ENCODE measurements at regions not wholly inside any gene's neighbourhood (a gene's known extent, or its start where the extent isn't known, plus 50 kb on each side); places are given as distances from the start of the nearest gene placed in this dataset.

- DNase-seq = no peak
These were observed 263.1 kb upstream of the HTR2A start for GRCh38 chr13:47159853-47160550.

GRCh38 chr13:47158593-47158992 is 261.7 kb upstream of the HTR2A start:
- no peak for DNase-seq

GRCh38 chr13:47148543-47148942 is 251.7 kb upstream of the HTR2A start:
- DNase-seq = no peak

GRCh38 chr13:47147812-47148119 is 250.9 kb upstream of the HTR2A start:
- no peak for DNase-seq

- no peak for DNase-seq
These were observed 250.3 kb upstream of the HTR2A start for GRCh38 chr13:47146991-47147811.

DNA sequence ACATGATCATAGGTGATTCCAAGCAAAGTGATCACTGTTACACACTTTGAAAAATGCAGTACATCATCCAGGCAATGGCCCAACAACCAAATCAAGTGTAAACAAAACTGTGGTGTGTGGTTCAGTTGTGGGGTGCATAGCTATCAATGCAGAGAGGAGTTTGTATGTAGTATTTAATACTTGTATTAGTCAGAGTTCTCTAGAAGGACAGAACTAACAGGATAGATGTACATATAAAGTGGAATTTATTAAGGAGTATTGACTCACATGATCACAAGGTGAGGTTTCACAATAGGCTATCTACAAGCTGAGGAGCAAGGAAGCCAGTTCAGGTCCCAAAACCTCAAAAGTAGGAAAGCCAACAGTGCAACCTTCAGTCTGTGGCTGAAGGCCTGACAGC is 249.3 kb upstream of the HTR2A start:
- DNase-seq = no peak

GRCh38 chr13:47144782-47145181 is 247.9 kb upstream of the HTR2A start:
- DNase-seq = no peak

GRCh38 chr13:47142105-47142504 is 245.3 kb upstream of the HTR2A start:
- DNase-seq = no peak

- DNase-seq = no peak
These were observed 242.7 kb upstream of the HTR2A start for GRCh38 chr13:47139519-47139918.

- no peak for DNase-seq
These were observed 239.7 kb upstream of the HTR2A start for GRCh38 chr13:47136504-47136941.

DNA sequence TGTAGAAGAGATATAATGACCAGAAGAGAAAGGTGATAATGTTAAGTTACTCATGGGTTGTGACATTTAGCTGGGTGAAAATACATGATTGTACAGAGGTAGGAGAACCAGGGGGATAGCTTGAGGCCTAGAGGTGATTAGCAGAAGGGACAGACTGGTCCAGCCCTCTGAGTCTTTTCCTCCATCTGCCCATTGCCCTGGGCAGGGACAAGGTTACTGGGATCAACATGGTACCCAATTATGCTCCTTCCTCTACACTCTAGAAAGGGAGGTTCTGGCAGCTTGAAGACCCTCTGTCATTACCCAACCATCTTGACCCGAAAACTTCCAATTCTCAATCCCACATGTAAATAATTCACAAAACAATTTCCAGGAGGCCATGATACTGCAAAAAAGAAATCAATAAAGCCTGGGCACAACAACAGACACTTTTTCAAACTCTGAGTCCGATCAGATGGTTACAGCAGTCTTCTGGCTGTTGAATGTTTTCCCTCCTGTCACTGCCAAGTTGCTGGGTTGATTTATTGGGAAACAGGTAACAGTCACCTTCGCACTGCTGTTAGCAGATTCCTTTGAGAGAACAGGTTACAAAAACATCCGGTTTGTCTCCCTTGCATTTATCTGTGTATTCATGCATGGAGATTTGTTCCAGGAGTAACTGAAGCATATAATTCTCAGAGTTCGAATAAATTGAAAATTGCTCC is 239.1 kb upstream of the HTR2A start:
- DNase-seq = no peak

DNA sequence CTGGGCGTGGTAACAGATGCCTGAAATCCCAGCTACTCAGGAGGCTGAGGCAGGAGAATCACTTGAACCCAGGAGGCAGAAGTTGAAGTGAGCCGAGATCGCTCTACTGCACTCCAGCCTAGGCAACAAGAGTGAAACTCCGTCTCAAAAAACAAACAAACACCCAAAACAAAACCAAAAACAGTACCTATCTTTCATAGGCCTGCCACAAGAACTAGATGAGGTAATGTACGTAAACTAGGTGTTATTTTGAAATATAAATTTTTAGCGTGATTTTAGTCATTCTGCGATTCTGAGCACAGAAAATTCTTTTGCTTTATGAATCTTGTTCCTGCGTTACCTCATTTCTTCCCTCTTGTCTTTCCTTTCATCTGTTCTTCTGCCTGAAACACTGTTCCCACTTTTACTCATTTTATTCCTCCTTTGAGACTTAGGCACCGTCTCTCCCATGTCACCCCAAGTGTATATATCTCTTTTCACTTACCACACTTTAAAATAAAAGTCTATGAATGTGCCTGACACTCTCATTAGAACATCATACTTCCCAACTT is 238.2 kb upstream of the HTR2A start:
- DNase-seq = no peak

GRCh38 chr13:47133011-47133445 is 236.2 kb upstream of the HTR2A start:
- no peak for DNase-seq

DNA sequence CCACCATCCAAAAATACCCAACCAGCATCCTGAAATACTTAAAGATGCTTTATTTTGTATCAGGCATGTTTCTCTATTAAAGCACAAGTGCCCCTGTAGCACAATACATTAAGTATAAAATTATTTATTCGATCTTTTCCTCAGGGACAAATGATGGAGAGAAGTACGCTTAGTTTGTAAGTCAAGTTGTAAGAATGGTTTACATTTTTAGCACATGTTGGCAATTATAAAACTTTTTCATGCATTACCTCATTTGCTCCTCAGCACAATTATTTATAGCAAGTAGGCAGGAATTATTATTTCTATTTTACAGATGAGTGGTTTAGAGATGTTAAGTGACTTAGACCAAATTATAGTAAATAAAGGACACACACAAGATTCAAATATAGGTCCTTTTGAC is 232.6 kb upstream of the HTR2A start:
- no peak for DNase-seq

- DNase-seq = no peak
These were observed 229.6 kb upstream of the HTR2A start for GRCh38 chr13:47126432-47126831.

DNA sequence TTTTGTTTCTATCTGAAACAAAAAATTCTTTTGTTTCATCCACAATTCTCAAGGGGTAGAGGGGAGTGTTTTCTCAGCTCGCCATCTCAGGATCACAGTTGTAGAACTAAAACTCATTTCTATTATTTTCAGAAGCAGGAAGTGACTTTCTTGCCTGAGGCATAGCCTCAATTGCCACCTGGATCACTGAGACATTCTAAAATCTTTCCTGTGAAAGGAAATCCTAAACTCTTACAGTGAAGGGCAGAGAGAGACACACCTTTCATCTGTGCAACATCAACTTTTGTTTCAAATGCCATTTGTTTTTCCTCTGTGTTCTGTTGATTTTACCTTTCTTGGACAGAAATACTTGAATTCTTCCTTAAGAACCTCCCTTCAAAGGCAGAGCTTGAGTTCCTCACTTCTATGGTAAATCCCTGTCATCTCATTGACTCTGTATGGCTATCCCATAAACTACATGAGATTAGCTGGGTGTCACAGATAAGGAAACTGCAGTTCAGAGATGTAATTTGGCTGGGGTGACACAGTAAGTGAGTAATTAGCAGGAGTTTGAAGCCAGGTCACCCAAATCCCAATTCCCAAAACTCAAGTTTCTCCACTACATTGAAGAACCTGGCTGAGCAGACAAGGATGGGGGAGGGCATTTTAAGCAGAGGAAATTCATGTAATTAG is 224.4 kb upstream of the HTR2A start:
- no peak for DNase-seq

GRCh38 chr13:47120282-47120681 is 223.4 kb upstream of the HTR2A start:
- DNase-seq = no peak

DNA sequence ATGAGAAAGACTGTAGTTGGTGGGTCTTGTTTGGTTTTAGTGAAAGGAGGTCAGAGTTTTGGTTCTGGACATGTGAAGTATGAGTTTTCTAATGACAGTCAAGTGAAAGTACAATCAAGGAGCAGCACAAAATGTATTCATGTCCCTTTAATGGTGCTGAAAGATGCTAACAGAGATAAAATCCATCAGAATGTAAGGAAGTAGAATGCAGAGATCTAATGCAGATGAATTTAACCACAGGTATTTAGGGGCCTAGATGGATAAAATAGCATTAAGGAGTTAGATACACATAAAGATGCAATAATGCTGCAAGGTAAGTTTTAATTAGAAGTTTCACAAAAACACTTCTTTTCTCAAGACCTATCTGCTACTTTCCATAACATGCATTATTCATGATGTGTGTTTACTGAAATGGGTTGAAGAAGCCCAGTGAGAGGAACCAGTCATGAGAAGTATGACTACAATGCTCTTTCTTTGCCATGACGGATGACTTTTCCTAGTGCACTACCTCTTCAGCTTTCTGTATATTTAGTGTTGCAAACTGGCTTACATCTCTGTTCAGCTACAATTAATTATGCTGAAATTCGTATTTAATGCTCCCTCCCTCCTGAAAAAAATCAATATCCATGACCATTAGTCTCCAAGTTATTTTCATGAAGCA is 222.9 kb upstream of the HTR2A start:
- no peak for DNase-seq

GRCh38 chr13:47117268-47117667 is 220.4 kb upstream of the HTR2A start:
- DNase-seq = peak in 2 of 3 donors; percentile 5 to 11

GRCh38 chr13:47114030-47114429 is 217.2 kb upstream of the HTR2A start:
- peak in 1 of 3 donors; percentile 6 for DNase-seq

GRCh38 chr13:47112903-47113299 is 216.0 kb upstream of the HTR2A start:
- DNase-seq = no peak

GRCh38 chr13:47112205-47112902 is 215.5 kb upstream of the HTR2A start:
- DNase-seq = no peak
